ENCODE measurements at regions not wholly inside any gene's neighbourhood (a gene's known extent, or its start where the extent isn't known, plus 50 kb on each side); places are given as distances from the start of the nearest gene placed in this dataset.

DNA sequence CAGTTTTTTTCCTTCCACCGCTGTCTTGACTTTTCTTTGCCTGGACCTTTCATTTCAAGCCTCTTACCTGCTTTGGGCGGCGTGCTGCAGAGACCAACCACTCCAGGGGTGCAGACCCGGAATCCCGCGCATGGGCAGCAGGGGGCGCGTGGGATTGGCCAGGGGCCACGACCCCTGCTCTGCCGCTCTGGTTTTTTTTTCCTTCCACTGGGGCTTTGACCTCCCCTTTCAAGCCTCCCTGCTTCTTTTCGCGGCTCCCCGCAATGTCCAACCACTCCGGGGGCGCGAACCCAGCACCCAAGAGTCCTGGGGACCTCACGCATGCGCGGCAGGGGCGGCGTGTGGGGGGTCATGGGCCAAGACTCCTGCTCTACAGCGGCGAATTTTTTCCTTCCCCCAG is 325.1 kb downstream of the ALG10 start:
- no peaks in the 10 kb centered on the region for H3K36me3 ChIP-seq (ENCODE audit: control insufficient read depth, insufficient read depth, low read length)
- H3K4me3 ChIP-seq (ENCODE audit: low read depth, low read length) = no peak overlapping the region
- no peak overlapping the region for H3K27ac ChIP-seq (ENCODE audit: low read depth, low read length)
- peaks cover 22% of the 10 kb centered on the region; the same call in 1 of the 2 replicates for H3K27me3 ChIP-seq (ENCODE audit: control insufficient read depth, insufficient read depth, low read length)
- H3K4me1 ChIP-seq (ENCODE audit: control insufficient read depth, insufficient read depth, low read length) = no peaks in the 10 kb centered on the region
- H3K9me3 ChIP-seq (ENCODE audit: control insufficient read depth, insufficient read depth, low read depth, low read length) = peaks cover 67% of the 10 kb centered on the region; the same call in 1 of the 2 replicates
- no peak overlapping the region for H3K9ac ChIP-seq (ENCODE audit: low read length)

DNA sequence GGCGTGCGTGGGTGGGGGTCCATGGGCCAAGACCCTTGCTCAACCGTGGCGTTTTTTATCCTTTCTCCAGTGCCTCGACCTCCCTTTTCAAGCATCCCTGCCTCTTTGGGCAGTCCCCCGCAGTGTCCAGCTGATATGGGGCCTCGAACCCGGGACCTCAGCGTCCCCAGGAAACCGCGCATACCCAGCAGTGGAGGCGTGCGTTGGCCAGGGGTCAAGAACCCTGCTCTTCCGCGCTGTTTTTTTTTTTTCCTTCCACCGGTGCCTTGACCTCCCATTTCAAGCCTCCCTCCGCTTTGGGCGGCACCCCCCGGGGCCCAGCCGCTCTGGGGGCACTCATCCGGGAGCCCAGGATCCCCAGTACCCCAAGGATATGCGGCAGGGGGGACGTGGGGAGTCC is 325.8 kb downstream of the ALG10 start:
- Histone ChIP-seq H3K27me3 (ENCODE audit: control insufficient read depth, insufficient read depth, low read length) (peaks cover 22% of the 10 kb centered on the region; the same call in 1 of the 2 replicates), H3K9ac (ENCODE audit: low read length) (no peak overlapping the region), H3K27ac (ENCODE audit: low read depth, low read length) (no peak overlapping the region), H3K4me3 (ENCODE audit: low read depth, low read length) (no peak overlapping the region), H3K36me3 (ENCODE audit: control insufficient read depth, insufficient read depth, low read length) (no peaks in the 10 kb centered on the region), H3K9me3 (ENCODE audit: control insufficient read depth, insufficient read depth, low read depth, low read length) (peaks cover 70% of the 10 kb centered on the region; the same call in 1 of the 2 replicates), H3K4me1 (ENCODE audit: control insufficient read depth, insufficient read depth, low read length) (no peaks in the 10 kb centered on the region)

DNA sequence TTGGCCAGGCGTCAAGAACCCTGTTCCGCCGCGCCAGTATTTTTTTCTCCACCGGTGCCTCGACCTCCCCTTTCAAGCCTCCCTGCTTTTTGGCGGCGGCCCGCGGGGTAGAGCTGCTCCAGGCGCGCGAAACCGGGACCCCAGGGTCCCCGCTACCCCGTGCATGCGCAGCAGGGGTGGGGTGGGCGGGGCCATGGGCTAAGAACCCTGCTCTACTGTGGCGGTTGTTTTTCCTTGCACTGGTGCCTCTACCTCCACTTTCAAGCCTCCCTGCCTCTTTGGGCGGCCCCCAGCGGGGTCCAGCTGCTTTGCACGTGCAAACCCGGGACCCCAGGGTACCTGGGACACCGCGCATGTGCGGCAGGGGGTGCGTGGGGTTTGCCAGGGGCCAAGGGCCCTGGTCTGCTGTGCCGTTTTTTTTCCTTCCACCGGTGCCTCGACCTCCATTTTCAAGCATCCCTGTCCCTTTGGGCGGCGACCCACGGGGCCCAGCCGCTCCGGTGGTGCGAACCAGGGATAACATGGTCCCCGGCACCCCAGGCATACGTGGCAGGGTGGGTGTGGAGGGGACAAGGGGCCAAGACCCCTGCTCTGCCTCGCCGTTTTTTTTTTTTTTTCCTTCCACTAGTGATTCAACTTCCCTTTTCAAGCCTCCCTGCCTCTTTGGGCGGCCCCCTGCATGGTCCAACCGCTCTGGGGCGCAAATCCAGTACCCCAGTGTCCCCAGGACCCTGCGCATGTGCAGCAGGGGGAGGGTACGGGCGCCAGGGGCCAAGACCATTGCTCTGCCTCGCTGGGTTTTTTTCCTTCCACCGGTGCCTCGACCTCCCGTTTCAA is 326.8 kb downstream of the ALG10 start:
- peaks cover 77% of the 10 kb centered on the region; the same call in 1 of the 2 replicates for H3K9me3 ChIP-seq (ENCODE audit: control insufficient read depth, insufficient read depth, low read depth, low read length)
- H3K27ac ChIP-seq (ENCODE audit: low read depth, low read length) = no peak overlapping the region
- no peak overlapping the region for H3K4me3 ChIP-seq (ENCODE audit: low read depth, low read length)
- no peaks in the 10 kb centered on the region for H3K4me1 ChIP-seq (ENCODE audit: control insufficient read depth, insufficient read depth, low read length)
- no peaks in the 10 kb centered on the region for H3K36me3 ChIP-seq (ENCODE audit: control insufficient read depth, insufficient read depth, low read length)
- no peak overlapping the region for H3K9ac ChIP-seq (ENCODE audit: low read length)
- peaks cover 22% of the 10 kb centered on the region; the same call in 1 of the 2 replicates for H3K27me3 ChIP-seq (ENCODE audit: control insufficient read depth, insufficient read depth, low read length)

DNA sequence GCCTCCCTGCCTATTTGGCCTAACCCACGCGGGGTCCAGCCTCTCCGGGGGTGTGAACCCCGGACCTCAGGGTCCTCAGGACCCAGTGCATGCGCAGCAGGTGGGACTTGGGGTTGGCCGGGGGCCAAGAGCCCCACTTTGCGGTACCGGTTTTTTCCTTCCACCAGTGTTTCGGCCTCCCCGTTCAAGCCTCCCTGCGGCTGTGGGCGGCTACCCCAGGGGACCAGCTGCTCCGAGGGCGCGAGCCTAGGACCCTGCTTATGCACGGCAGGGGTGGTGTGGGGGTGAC is 327.3 kb downstream of the ALG10 start:
- no peak overlapping the region for H3K9ac ChIP-seq (ENCODE audit: low read length)
- H3K27ac ChIP-seq (ENCODE audit: low read depth, low read length) = no peak overlapping the region
- peaks cover 77% of the 10 kb centered on the region; the same call in 1 of the 2 replicates for H3K9me3 ChIP-seq (ENCODE audit: control insufficient read depth, insufficient read depth, low read depth, low read length)
- no peaks in the 10 kb centered on the region for H3K4me1 ChIP-seq (ENCODE audit: control insufficient read depth, insufficient read depth, low read length)
- peaks cover 22% of the 10 kb centered on the region; the same call in 1 of the 2 replicates for H3K27me3 ChIP-seq (ENCODE audit: control insufficient read depth, insufficient read depth, low read length)
- H3K36me3 ChIP-seq (ENCODE audit: control insufficient read depth, insufficient read depth, low read length) = no peaks in the 10 kb centered on the region
- no peak overlapping the region for H3K4me3 ChIP-seq (ENCODE audit: low read depth, low read length)

DNA sequence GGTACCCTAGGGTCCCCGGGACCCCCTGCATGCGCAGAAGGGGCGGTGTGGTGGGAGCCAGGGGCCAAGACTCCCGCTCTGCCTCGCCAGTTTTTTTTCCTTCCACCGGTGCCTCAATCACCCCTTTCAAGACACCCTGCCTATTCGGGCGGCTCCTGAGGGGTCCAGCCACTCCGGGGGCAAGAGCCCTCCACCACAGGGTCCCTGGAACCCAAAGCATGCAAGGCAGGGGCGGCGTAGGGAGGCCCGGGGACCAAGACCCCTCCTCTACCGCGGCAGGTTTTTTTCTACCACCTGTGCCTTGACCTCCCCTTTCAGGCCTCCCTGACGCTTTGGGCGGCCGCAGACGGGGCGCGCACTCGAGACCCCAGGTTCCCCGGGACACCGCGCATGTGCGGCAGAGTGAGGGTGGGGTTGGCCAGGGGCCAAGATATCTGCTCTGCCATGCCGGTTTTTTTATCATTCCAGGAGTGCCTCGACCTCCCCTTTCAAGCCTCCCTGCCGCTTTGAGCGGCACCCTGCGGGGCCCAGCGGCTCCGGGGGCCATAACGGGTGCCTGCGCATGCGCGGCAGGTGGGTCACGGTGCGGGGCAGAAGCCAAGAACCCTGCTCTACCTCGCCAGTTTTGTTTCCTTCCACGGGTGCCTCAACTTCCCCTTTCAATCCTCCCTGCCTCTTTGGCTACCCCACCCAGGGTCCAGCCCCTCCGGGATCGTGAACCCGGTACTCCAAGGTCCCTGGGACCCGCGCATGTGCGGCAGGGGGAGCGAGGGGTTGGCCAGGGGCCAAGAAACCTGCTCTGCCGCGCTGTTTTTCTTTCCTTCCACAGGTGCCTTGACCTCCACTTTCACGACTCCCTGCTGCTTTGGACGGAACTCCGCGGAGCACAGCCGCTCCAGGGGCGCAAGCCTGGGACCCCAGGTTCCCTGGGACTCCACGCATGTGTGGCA is 328.1 kb downstream of the ALG10 start:
- no peaks in the 10 kb centered on the region for H3K36me3 ChIP-seq (ENCODE audit: control insufficient read depth, insufficient read depth, low read length)
- peaks cover 18% of the 10 kb centered on the region; the same call in 1 of the 2 replicates for H3K27me3 ChIP-seq (ENCODE audit: control insufficient read depth, insufficient read depth, low read length)
- H3K4me1 ChIP-seq (ENCODE audit: control insufficient read depth, insufficient read depth, low read length) = no peaks in the 10 kb centered on the region
- H3K9me3 ChIP-seq (ENCODE audit: control insufficient read depth, insufficient read depth, low read depth, low read length) = peaks cover 77% of the 10 kb centered on the region; the same call in 1 of the 2 replicates
- no peak overlapping the region for H3K4me3 ChIP-seq (ENCODE audit: low read depth, low read length)
- no peak overlapping the region for H3K9ac ChIP-seq (ENCODE audit: low read length)
- H3K27ac ChIP-seq (ENCODE audit: low read depth, low read length) = no peak overlapping the region

DNA sequence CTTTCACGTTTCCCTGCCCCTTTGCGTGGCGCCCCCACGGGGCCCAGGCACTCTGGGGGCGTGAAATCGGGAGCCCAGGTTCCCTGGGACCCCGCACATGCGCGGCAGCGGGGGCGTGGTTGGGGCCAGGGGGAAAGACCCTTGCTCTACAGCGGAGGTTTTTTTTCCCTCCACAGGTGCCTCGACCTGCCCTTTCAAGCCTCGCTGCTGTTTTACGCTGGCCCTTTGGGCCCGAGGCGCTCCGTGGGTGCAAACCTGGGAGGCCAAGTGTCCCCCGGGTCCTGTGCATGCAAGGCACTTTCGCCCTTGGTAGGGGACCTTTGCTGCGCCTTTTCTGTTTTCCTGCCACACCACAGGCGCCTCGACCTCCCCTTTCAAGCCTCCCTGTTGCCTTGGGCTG is 329.8 kb downstream of the ALG10 start:
- H3K9me3 ChIP-seq (ENCODE audit: control insufficient read depth, insufficient read depth, low read depth, low read length) = peaks cover 81% of the 10 kb centered on the region; the same call in 1 of the 2 replicates
- H3K36me3 ChIP-seq (ENCODE audit: control insufficient read depth, insufficient read depth, low read length) = no peaks in the 10 kb centered on the region
- H3K27ac ChIP-seq (ENCODE audit: low read depth, low read length) = no peak overlapping the region
- no peaks in the 10 kb centered on the region for H3K4me1 ChIP-seq (ENCODE audit: control insufficient read depth, insufficient read depth, low read length)
- H3K9ac ChIP-seq (ENCODE audit: low read length) = no peak overlapping the region
- H3K4me3 ChIP-seq (ENCODE audit: low read depth, low read length) = no peak overlapping the region
- H3K27me3 ChIP-seq (ENCODE audit: control insufficient read depth, insufficient read depth, low read length) = peaks cover 11% of the 10 kb centered on the region; the same call in 1 of the 2 replicates

DNA sequence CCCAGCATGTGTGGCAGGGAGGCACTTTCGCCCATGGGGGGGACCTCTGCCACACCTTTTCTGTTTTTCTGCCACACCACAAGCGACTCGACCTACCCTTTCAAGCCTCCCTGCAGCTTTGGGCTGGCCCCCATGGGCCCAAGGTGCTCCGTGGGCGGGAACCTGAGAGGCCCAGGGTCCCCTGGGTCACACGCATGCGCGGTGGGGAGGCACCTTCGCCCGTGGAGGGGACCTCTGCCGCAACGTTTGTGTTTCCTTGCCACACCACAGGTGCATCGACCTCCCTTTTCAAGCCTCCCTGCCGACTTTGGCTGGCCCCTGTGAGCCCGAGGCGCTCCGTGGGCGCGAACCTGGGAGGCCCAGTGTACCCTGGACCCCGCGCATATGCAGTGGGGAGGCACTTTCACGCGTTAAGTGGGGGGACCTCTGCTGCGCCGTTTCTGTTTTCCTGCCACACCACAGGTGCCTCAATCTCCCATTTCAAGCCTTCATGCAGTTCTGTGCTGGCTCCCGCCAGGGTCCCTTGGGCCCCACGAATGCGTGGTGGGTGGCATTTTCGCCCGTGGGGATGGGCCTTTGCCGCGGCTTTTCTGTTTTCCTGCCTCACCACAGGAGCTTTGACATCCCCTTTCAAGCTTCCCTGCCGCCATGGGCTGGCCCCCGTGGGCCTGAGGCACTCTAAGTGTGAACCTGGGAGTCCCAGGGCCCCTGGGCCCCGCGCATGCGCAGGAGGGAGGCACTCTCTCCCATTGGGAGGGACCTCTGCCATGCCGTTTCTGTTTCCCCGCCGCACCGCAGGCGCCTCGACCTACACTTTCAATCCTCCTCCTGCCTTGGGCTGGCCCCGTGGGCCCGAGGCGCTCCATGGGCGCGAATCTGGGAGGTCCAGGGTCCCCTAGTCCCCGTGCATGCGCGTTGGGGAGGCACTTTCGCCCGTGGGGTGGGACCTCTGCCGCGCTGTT is 332.2 kb downstream of the ALG10 start:
- H3K36me3 ChIP-seq (ENCODE audit: control insufficient read depth, insufficient read depth, low read length) = no peaks in the 10 kb centered on the region
- H3K27ac ChIP-seq (ENCODE audit: low read depth, low read length) = no peak overlapping the region
- H3K4me3 ChIP-seq (ENCODE audit: low read depth, low read length) = no peak overlapping the region
- H3K9me3 ChIP-seq (ENCODE audit: control insufficient read depth, insufficient read depth, low read depth, low read length) = peaks cover 87% of the 10 kb centered on the region; the same call in 1 of the 2 replicates
- H3K27me3 ChIP-seq (ENCODE audit: control insufficient read depth, insufficient read depth, low read length) = peaks cover 20% of the 10 kb centered on the region; the same call in 1 of the 2 replicates
- no peaks in the 10 kb centered on the region for H3K4me1 ChIP-seq (ENCODE audit: control insufficient read depth, insufficient read depth, low read length)
- H3K9ac ChIP-seq (ENCODE audit: low read length) = no peak overlapping the region

DNA sequence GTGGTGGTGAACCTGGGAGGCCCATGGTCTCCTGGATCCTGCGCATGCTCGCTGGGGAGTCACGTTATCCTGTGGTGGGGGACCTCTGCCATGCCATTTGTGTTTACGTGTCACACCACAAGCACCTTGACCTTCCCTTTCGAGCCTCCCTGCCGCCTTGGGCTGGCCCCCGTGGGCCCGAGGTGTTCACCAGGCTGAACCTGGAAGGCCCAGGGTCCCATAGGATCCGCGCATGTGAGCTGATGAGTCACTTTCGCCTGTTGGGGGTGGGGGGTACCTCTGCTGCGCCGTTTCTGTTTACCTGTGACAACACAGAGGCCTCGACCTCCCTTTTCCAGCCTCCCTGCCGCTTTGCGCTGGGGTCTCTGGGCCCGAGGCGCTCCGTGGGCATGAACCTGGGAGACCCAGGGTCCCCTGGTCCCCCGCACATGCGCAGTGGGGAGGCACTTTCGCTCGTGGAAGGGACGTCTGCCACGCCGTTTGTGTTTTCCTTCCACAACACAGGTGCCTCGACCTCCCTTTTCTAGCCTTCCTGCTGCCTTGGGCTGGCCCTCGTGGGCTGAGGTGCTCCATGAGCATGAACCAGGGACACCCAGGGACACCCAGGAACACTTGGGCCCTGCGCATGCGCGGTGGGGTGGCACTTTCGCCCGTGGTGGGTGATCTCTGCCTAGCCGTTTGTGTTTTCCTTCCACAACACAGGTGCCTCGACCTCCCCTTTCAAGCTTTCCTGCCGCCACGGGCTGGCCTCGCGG is 334.1 kb downstream of the ALG10 start:
- no peak overlapping the region for H3K9ac ChIP-seq (ENCODE audit: low read length)
- no peaks in the 10 kb centered on the region for H3K36me3 ChIP-seq (ENCODE audit: control insufficient read depth, insufficient read depth, low read length)
- H3K4me3 ChIP-seq (ENCODE audit: low read depth, low read length) = no peak overlapping the region
- H3K4me1 ChIP-seq (ENCODE audit: control insufficient read depth, insufficient read depth, low read length) = no peaks in the 10 kb centered on the region
- no peak overlapping the region for H3K27ac ChIP-seq (ENCODE audit: low read depth, low read length)
- H3K27me3 ChIP-seq (ENCODE audit: control insufficient read depth, insufficient read depth, low read length) = peaks cover 25% of the 10 kb centered on the region; the same call in 1 of the 2 replicates
- peaks cover 89% of the 10 kb centered on the region; the same call in 1 of the 2 replicates for H3K9me3 ChIP-seq (ENCODE audit: control insufficient read depth, insufficient read depth, low read depth, low read length)

DNA sequence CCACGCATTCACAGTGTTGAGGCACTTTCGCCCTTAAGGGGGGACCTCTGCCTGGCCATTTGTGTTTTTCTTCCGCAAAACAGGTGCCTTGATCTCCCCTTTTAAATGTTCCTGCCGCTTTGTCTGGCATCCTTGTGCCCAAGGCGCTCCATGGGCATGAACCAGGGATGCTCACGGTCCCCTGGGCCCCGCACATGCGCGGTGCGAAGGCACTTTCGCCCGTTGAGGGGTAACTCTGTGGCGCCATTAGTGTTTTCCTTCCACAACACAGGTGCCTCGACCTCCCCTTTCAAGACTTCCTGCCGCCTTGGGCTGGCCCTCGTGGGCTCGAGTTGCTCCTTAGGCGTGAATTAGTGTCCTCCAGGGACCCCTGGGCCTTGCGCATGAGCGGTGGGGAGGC is 335.5 kb downstream of the ALG10 start:
- peaks cover 33% of the 10 kb centered on the region; the same call in 1 of the 2 replicates for H3K27me3 ChIP-seq (ENCODE audit: control insufficient read depth, insufficient read depth, low read length)
- no peaks in the 10 kb centered on the region for H3K36me3 ChIP-seq (ENCODE audit: control insufficient read depth, insufficient read depth, low read length)
- no peak overlapping the region for H3K27ac ChIP-seq (ENCODE audit: low read depth, low read length)
- H3K9me3 ChIP-seq (ENCODE audit: control insufficient read depth, insufficient read depth, low read depth, low read length) = peaks cover 96% of the 10 kb centered on the region; the same call in 1 of the 2 replicates
- H3K4me1 ChIP-seq (ENCODE audit: control insufficient read depth, insufficient read depth, low read length) = no peaks in the 10 kb centered on the region
- H3K9ac ChIP-seq (ENCODE audit: low read length) = no peak overlapping the region
- H3K4me3 ChIP-seq (ENCODE audit: low read depth, low read length) = no peak overlapping the region
